GM12878 (cell line): ENCODE measurements at regions not wholly inside any gene's neighbourhood (a gene's known extent, or its start where the extent isn't known, plus 50 kb on each side); places are given as distances from the start of the nearest gene placed in this dataset.

ENCODE experiments used
- ATAC-seq: fragments of 200-7000 bp; cut with Tn5 transposase; 3 replicates; pipeline ENCODE4 v1.9.1; 2020; ENCODE audit warnings: mild to moderate bottlenecking, moderate library complexity
- BruUV-seq: library from RNA; stranded (reverse); fragments of 400-500 nt; replicated peaks from 2 replicates; lab custom pipeline; 2021; lab: Mats Ljungman, UMichigan
- CTCF ChIA-PET: fragments of 300-600 bp; sonication (Branson Sonifier 250); formaldehyde crosslinking; extraction: SDS; loops from one replicate; lab custom pipeline; 2021; ENCODE audit warnings: inconsistent platforms; lab: Yijun Ruan, JAX
- POLR2A ChIA-PET: fragments of 350-600 bp; formaldehyde crosslinking; extraction: SDS; loops from one replicate; lab custom pipeline; 2021; ENCODE audit warnings: inconsistent platforms; lab: Charles Lee
- RAD21 ChIA-PET: fragments of 300-600 bp; sonication (Branson Sonifier 250); formaldehyde crosslinking; loops from one replicate; lab custom pipeline; 2023; ENCODE audit warnings: antibody characterized with exemption; ENCODE audit not compliant: unreplicated experiment; lab: Charles Lee
- SMC1A ChIA-PET: fragments of 300-600 bp; sonication (Branson Sonifier 250); formaldehyde crosslinking; loops from one replicate; lab custom pipeline; 2023; ENCODE audit not compliant: unreplicated experiment, uncharacterized antibody; lab: Charles Lee
- DNase-seq: peaks from one replicate; pipeline ENCODE4 v3.0.0-alpha.2; 2011; ENCODE audit warnings: low read depth, low spot score
- FAIRE-seq: peaks from 3 replicates; lab custom pipeline; 2011; peaks lifted over from hg19 to GRCh38; lab: Jason Lieb, UNC
- H2AFZ ChIP-seq: 2 replicates; pipeline ENCODE4 v1.6.0; 2011; ENCODE audit warnings: low read depth, low read length, control low read depth; ENCODE audit not compliant: control insufficient read depth
- H3K27ac ChIP-seq: 2 replicates; pipeline ENCODE4 v1.5.1; 2011; ENCODE audit warnings: control low read depth; ENCODE audit not compliant: control insufficient read depth, insufficient read depth
- H3K27me3 ChIP-seq, 2 experiments: replicated peaks in 1 of 2; 2 replicates each; pipeline versions ENCODE4 v1.6.0 to v1.6.1; 2011; ENCODE audit warnings: low read length in 1 of 2; ENCODE audit not compliant: control insufficient read depth in 2 of 2, insufficient read depth in 2 of 2
- H3K36me3 ChIP-seq, 2 experiments: 2 replicates each; pipeline ENCODE4 v1.5.1; 2011; ENCODE audit warnings: low read length in 1 of 2; ENCODE audit not compliant: control insufficient read depth in 2 of 2, insufficient read depth in 2 of 2
- H3K4me1 ChIP-seq: 2 replicates; pipeline ENCODE4 v1.6.1; 2011; ENCODE audit warnings: mild to moderate bottlenecking, low read length, moderate library complexity, mixed read lengths; ENCODE audit not compliant: control insufficient read depth, insufficient read depth
- H3K4me2 ChIP-seq: 2 replicates; pipeline ENCODE4 v1.6.0; 2011; ENCODE audit warnings: control low read depth; ENCODE audit not compliant: control insufficient read depth, insufficient read depth
- H3K4me3 ChIP-seq: fragments of 200-600 bp; sonication (generic); 2 replicates; pipeline ENCODE4 v1.5.1; 2016
- H3K79me2 ChIP-seq: 2 replicates; pipeline ENCODE4 v1.6.0; 2011; ENCODE audit warnings: low read length; ENCODE audit not compliant: control insufficient read depth, insufficient read depth
- H3K9ac ChIP-seq: 2 replicates; pipeline ENCODE4 v1.8.0; 2011; ENCODE audit warnings: low read length, control low read depth, mixed read lengths; ENCODE audit not compliant: control insufficient read depth, insufficient read depth
- H3K9me3 ChIP-seq: replicated peaks from 3 replicates; pipeline ENCODE4 v1.5.1; 2011; ENCODE audit warnings: mild to moderate bottlenecking, low read length; ENCODE audit not compliant: control insufficient read depth, insufficient read depth
- H4K20me1 ChIP-seq: 2 replicates; pipeline ENCODE4 v1.6.0; 2011; ENCODE audit not compliant: control insufficient read depth, insufficient read depth
- WGBS: methylation state at CpG from one replicate; pipeline ENCODE4 v1.1.6; 2016; ENCODE audit warnings: low lambda C conversion rate; ENCODE audit not compliant: insufficient replicate concordance, insufficient coverage; ENCODE audit errors: missing lambda C conversion rate; 5-methylcytosine and 5-hydroxymethylcytosine counted together
- in situ Hi-C: fragments of 300-500 bp; cut with MboI; formaldehyde crosslinking; loops from 9 replicates; pipeline ENCODE4 v1.14.3; 2018; ENCODE audit warnings: mixed read lengths
- intact Hi-C: fragments of 100-400 bp; cut with micrococcal nuclease; formaldehyde crosslinking; loops from one replicate; pipeline ENCODE4 v1.14.2; 2022; ENCODE audit not compliant: unreplicated experiment
- TF ChIP-seq, protein P1 (sequence below): IDR thresholded peaks from 2 replicates; pipeline ENCODE4 v1.6.1; 2012; ENCODE audit warnings: mild to moderate bottlenecking, low read depth, low read length
- TF ChIP-seq, protein P2 (sequence below): IDR thresholded peaks from 2 replicates; pipeline ENCODE4 v1.6.1; 2012; ENCODE audit warnings: low read length, inconsistent platforms
- TF ChIP-seq, protein P3 (sequence below): fragments of 450-650 bp; IDR thresholded peaks from 2 replicates; pipeline ENCODE4 v1.6.1; 2017; ENCODE audit warnings: mild to moderate bottlenecking, moderate library complexity

DNA sequence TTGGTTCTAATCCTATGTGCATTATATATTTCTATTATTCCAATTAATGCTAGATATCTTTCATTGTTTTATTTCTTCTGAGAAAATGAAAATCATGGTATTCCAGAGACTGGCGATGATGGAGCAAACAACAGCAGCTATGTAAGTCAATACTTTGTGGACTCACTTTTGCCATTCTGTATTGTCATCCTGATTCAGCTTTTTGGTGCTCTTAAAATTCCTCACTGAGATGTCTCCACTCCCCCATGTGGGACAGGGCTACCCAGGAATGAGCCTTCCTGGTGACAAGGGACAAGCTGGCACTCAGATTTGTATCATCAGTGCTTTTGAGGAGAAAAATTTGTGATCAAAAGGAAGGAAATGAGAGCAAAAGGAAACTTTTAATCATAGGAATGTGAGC is 56.7 kb upstream of the XCR1 start:
- H3K4me2 ChIP-seq, result no peak overlapping the region
- in situ Hi-C loops (no loop called here), intact Hi-C loops (no loop called here)
- SMC1A ChIA-PET, result interaction anchor here (0.7 to 23.6 kb wide), 15 partner anchors 8 to 300 kb away, joined by 3 to 581 read pairs (median 5); partner anchors contain the start of genes CCR1, CCR5 and CXCR6
- H3K79me2 ChIP-seq, result no peaks in the 10 kb centered on the region
- H3K27ac ChIP-seq, result no peak overlapping the region
- no peak for ATAC-seq
- CTCF ChIA-PET, result interaction anchor here (0.6 to 21.9 kb wide), 21 partner anchors 9 to 292 kb away, joined by 3 to 714 read pairs (median 3); partner anchors contain the start of genes CCR1 and CCR5
- POLR2A ChIA-PET, result interaction anchor here (0.8 to 1.5 kb wide), 2 partner anchors 124 to 145 kb away, joined by 3 to 4 read pairs; partner anchors contain the start of gene CCR1
- DNase-seq, result no peak
- TF ChIP-seq, protein P1, sequence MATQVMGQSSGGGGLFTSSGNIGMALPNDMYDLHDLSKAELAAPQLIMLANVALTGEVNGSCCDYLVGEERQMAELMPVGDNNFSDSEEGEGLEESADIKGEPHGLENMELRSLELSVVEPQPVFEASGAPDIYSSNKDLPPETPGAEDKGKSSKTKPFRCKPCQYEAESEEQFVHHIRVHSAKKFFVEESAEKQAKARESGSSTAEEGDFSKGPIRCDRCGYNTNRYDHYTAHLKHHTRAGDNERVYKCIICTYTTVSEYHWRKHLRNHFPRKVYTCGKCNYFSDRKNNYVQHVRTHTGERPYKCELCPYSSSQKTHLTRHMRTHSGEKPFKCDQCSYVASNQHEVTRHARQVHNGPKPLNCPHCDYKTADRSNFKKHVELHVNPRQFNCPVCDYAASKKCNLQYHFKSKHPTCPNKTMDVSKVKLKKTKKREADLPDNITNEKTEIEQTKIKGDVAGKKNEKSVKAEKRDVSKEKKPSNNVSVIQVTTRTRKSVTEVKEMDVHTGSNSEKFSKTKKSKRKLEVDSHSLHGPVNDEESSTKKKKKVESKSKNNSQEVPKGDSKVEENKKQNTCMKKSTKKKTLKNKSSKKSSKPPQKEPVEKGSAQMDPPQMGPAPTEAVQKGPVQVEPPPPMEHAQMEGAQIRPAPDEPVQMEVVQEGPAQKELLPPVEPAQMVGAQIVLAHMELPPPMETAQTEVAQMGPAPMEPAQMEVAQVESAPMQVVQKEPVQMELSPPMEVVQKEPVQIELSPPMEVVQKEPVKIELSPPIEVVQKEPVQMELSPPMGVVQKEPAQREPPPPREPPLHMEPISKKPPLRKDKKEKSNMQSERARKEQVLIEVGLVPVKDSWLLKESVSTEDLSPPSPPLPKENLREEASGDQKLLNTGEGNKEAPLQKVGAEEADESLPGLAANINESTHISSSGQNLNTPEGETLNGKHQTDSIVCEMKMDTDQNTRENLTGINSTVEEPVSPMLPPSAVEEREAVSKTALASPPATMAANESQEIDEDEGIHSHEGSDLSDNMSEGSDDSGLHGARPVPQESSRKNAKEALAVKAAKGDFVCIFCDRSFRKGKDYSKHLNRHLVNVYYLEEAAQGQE, result no peak
- TF ChIP-seq, protein P2, sequence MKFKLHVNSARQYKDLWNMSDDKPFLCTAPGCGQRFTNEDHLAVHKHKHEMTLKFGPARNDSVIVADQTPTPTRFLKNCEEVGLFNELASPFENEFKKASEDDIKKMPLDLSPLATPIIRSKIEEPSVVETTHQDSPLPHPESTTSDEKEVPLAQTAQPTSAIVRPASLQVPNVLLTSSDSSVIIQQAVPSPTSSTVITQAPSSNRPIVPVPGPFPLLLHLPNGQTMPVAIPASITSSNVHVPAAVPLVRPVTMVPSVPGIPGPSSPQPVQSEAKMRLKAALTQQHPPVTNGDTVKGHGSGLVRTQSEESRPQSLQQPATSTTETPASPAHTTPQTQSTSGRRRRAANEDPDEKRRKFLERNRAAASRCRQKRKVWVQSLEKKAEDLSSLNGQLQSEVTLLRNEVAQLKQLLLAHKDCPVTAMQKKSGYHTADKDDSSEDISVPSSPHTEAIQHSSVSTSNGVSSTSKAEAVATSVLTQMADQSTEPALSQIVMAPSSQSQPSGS, result no peak
- TF ChIP-seq, protein P3, sequence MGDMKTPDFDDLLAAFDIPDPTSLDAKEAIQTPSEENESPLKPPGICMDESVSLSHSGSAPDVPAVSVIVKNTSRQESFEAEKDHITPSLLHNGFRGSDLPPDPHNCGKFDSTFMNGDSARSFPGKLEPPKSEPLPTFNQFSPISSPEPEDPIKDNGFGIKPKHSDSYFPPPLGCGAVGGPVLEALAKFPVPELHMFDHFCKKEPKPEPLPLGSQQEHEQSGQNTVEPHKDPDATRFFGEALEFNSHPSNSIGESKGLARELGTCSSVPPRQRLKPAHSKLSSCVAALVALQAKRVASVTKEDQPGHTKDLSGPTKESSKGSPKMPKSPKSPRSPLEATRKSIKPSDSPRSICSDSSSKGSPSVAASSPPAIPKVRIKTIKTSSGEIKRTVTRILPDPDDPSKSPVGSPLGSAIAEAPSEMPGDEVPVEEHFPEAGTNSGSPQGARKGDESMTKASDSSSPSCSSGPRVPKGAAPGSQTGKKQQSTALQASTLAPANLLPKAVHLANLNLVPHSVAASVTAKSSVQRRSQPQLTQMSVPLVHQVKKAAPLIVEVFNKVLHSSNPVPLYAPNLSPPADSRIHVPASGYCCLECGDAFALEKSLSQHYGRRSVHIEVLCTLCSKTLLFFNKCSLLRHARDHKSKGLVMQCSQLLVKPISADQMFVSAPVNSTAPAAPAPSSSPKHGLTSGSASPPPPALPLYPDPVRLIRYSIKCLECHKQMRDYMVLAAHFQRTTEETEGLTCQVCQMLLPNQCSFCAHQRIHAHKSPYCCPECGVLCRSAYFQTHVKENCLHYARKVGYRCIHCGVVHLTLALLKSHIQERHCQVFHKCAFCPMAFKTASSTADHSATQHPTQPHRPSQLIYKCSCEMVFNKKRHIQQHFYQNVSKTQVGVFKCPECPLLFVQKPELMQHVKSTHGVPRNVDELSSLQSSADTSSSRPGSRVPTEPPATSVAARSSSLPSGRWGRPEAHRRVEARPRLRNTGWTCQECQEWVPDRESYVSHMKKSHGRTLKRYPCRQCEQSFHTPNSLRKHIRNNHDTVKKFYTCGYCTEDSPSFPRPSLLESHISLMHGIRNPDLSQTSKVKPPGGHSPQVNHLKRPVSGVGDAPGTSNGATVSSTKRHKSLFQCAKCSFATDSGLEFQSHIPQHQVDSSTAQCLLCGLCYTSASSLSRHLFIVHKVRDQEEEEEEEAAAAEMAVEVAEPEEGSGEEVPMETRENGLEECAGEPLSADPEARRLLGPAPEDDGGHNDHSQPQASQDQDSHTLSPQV, result no peak
- no peaks in the 10 kb centered on the region for H3K36me3 ChIP-seq
- H2AFZ ChIP-seq, result no peak overlapping the region
- H3K27me3 ChIP-seq, result no peaks in the 10 kb centered on the region
- FAIRE-seq, result no peak
- RAD21 ChIA-PET, result interaction anchor here (1.0 to 20.1 kb wide), 6 partner anchors 104 to 294 kb away, joined by 3 to 396 read pairs (median 16); partner anchors contain the start of genes CCR1 and CCR5
- BruUV-seq, result no TSS peak
- H3K4me1 ChIP-seq, result peaks cover 4% of the 10 kb centered on the region
- WGBS, result 95% methylated on average over 1 of the region's 1 CpG
- H3K9ac ChIP-seq, result no peak overlapping the region
- no peaks in the 10 kb centered on the region for H4K20me1 ChIP-seq
- H3K9me3 ChIP-seq, result no peaks in the 10 kb centered on the region
- no peak overlapping the region for H3K4me3 ChIP-seq
